ENCODE measurements at regions not wholly inside any gene's neighbourhood (a gene's known extent, or its start where the extent isn't known, plus 50 kb on each side); places are given as distances from the start of the nearest gene placed in this dataset.

DNA sequence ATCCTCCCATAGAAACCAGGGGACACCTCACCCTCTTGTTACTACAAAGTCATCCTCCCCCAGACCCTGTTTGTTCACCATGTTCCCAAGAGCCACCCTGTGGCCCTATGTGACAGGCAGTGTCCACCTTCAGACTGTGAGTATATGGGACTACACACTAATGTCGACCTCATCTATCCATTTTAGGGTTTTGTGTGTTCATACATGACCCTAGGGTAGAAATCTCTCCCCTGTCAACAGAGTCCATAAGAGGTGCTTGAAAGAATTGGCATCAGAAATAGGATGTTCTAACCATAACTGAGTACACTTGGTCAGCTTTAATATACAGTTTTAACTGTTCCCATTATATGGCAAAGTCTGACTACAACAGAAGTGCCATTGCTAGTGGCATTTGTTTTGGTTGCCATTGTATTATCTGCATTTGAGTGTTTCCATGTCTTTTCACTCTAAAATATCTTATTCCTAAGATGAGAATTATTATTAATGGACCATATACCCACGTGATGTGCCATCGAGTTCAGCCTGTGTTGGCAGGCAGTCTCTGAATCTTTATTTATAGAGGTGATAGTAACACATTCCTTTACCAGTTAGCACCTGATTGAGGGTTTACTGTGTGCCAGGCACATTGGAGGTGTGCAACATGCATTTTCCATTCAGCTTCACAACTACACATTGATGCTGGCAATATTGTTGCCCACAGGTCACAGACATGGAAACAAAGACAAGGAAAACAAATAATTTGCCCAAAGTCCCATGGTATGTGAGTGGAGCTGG, 590.6 kb upstream of the IGFBP3 start:
- no peak overlapping the region for H3K27ac Mint-ChIP-seq
- H3K4me1 Mint-ChIP-seq, result no peaks in the 10 kb centered on the region
- H3K9me3 Mint-ChIP-seq, result peaks cover 2% of the 10 kb centered on the region
- no peak for DNase-seq
- POLR2A ChIA-PET, result no interaction called here
- CTCF ChIA-PET, result no interaction called here
- no peak overlapping the region for H3K4me3 Mint-ChIP-seq
- no peaks in the 10 kb centered on the region for H3K27me3 Mint-ChIP-seq
- H3K36me3 Mint-ChIP-seq (ENCODE audit: low read depth), result no peaks in the 10 kb centered on the region

DNA sequence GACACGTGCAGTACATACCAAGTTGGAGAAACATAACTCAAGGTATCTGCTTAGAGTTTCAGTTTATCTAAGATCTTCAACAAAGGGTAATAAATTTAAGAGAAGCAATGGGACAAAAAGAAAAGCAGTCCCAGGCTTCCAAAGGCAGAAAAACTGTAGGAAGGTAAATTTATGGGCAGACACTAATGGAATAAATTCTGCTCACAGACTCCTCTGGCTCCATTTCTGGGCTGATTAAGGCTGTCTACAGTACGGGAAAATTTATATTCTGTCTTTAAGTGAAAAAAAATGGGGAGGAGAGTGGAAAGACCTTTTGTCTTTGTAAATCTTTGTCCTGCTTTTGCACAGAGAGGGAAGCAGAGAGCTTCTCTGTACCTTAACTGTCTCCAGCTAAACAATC, 587.5 kb upstream of the IGFBP3 start:
- no peak for DNase-seq
- ChIA-PET CTCF (no interaction called here), POLR2A (no interaction called here)
- Mint-ChIP-seq H3K9me3 (no peaks in the 10 kb centered on the region), H3K4me3 (no peak overlapping the region), H3K27ac (no peak overlapping the region), H3K27me3 (no peaks in the 10 kb centered on the region), H3K4me1 (no peaks in the 10 kb centered on the region), H3K36me3 (ENCODE audit: low read depth) (no peaks in the 10 kb centered on the region)

DNA sequence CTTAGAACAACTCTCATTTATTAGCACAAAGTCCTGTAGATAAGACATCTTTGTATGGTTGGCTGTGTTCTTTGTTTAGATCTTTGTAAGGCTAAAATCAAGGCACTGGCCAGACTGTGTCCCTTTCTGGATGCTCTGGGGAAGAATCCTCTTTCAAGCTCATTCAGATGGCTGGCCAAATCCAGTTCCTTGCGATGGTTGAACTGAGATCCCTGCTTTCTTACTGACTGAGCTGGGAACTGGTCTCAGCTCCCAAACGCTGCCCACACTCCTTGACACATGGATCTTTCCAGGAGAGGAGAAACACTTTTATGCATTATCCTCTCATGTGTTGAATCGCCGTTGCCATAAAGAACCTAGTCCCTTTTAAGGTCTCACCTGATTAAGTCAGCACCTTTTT, 586.5 kb upstream of the IGFBP3 start:
- ChIA-PET POLR2A (no interaction called here), CTCF (no interaction called here)
- no peaks in the 10 kb centered on the region for H3K36me3 Mint-ChIP-seq (ENCODE audit: low read depth)
- H3K9me3 Mint-ChIP-seq, result no peaks in the 10 kb centered on the region
- H3K4me1 Mint-ChIP-seq, result no peaks in the 10 kb centered on the region
- H3K27me3 Mint-ChIP-seq, result no peaks in the 10 kb centered on the region
- H3K27ac Mint-ChIP-seq, result no peak overlapping the region
- H3K4me3 Mint-ChIP-seq, result no peak overlapping the region
- DNase-seq, result no peak

DNA sequence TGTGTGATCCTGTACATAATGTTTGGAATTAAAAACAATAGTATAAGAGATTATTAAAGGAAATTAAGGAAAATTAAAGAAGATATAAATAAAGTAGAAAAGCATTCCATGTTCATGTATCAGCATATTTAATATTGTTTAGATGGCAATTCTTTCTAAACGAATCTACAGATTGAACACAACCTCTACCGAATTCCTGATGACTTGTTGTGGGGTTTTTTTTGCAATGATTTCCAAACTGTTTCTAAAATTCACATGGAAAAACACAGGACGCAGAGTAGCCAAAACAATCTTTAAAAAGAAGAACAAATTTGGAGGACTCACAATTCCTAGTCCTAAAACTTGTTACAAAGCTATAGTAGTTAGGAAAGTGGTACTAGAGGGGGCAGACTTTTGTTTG, 573.4 kb upstream of the IGFBP3 start:
- ChIA-PET POLR2A (no interaction called here), CTCF (no interaction called here)
- Mint-ChIP-seq H3K4me3 (no peak overlapping the region), H3K27me3 (no peaks in the 10 kb centered on the region), H3K36me3 (ENCODE audit: low read depth) (no peaks in the 10 kb centered on the region), H3K27ac (no peak overlapping the region), H3K9me3 (peaks cover 8% of the 10 kb centered on the region), H3K4me1 (no peaks in the 10 kb centered on the region)
- DNase-seq, result no peak

DNA sequence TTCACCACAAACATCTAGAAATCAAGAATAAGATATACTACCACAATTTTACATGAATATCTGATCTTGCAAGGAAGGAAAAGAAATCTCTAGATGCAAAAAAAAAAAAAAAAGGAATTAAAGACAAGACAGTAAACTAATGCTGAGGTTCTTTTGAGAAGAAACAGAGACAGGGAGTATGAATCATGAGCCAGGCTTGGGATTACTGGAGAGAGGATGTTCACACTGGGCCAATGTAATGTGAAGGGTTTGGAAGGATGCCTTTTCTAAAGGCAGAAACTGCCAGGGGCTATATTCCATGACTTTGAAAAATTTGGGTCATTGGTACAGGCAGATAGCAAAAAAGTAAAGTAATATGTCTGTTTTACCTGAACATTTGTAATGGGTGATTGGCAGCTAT, 573.0 kb upstream of the IGFBP3 start:
- peaks cover 8% of the 10 kb centered on the region for H3K9me3 Mint-ChIP-seq
- no peaks in the 10 kb centered on the region for H3K27me3 Mint-ChIP-seq
- no peaks in the 10 kb centered on the region for H3K4me1 Mint-ChIP-seq
- H3K4me3 Mint-ChIP-seq, result no peak overlapping the region
- ChIA-PET POLR2A (no interaction called here), CTCF (no interaction called here)
- no peak overlapping the region for H3K27ac Mint-ChIP-seq
- DNase-seq, result no peak
- H3K36me3 Mint-ChIP-seq (ENCODE audit: low read depth), result no peaks in the 10 kb centered on the region

DNA sequence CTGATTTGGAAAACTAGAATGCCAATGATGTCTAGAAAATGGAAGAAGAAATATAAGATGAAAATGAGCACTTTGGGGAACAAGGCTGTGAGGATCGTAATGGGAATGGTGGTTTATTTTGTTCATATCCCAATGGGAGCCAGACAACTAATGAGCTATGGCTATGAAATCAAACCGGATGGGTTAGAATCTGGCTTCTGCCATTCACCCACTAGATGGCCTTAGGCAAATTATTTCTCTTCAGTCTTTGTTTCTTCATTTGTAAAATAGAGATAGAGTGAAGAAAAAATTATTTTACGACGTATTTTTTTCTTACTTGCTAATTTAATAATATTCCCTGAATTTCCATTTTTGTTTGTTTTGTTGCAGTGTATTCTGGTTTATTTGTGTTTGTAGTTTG, 572.1 kb upstream of the IGFBP3 start:
- ChIA-PET CTCF (no interaction called here), POLR2A (no interaction called here)
- peaks cover 8% of the 10 kb centered on the region for H3K9me3 Mint-ChIP-seq
- no peaks in the 10 kb centered on the region for H3K27me3 Mint-ChIP-seq
- no peak overlapping the region for H3K27ac Mint-ChIP-seq
- H3K36me3 Mint-ChIP-seq (ENCODE audit: low read depth), result no peaks in the 10 kb centered on the region
- no peaks in the 10 kb centered on the region for H3K4me1 Mint-ChIP-seq
- H3K4me3 Mint-ChIP-seq, result no peak overlapping the region
- DNase-seq, result no peak

DNA sequence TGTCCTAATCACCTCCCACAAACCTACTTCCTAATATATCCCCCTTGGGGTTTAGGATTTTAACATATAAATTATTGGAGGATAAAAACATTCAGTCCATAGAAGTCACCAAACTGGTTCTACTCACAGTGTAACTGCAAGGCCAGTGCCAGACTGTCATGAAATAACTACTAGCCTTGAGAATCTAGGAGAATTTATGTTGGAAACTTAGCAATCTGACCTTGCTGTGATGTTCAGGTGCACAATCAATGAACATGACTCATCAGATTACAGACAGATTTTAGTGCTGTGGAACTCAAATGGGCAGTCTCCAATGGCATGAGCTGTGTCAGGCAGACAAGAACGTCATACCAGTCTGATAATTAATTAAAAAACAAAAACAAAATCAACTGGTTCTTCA, 571.4 kb upstream of the IGFBP3 start:
- POLR2A ChIA-PET, result no interaction called here
- H3K4me1 Mint-ChIP-seq, result no peaks in the 10 kb centered on the region
- peaks cover 8% of the 10 kb centered on the region for H3K9me3 Mint-ChIP-seq
- H3K36me3 Mint-ChIP-seq (ENCODE audit: low read depth), result no peaks in the 10 kb centered on the region
- H3K4me3 Mint-ChIP-seq, result no peak overlapping the region
- CTCF ChIA-PET, result no interaction called here
- no peaks in the 10 kb centered on the region for H3K27me3 Mint-ChIP-seq
- DNase-seq, result no peak
- H3K27ac Mint-ChIP-seq, result no peak overlapping the region

DNA sequence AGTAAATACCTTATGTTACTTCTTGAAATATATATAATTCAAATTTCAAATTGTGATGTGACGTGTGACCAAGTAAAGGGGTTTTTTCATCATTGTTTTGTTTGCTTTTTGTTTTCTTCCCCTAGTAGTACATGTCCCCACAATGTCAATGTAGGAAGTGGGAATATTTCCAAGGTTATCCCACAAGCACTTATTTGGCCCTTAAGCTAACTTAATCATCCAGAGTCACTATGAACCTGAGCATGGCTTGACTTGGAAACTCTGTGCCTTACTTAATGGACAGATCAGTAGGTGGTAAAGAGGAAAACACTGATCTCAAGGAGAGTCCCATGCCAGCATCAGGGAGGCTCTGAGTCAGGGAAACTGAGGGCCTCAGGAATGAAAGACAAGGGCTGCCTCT, 569.3 kb upstream of the IGFBP3 start:
- POLR2A ChIA-PET, result no interaction called here

DNA sequence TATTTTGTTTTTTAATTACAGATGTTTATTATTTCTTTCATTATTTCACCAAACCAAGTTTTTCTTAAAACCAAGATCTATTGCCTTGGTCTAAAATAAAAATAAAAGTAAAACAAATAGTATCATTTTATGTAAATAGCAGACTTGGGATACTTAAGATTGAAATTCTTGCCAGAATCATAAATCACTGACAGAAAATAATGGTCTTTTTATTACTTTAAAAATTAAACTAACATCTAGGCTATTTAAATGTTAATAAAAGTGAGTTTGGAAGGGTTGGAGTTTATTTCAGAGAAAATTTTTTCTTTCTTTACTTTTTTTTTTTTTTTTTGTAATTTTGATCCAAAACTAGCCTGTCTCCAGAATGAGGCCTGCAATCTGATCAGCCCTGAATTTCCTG, 568.0 kb upstream of the IGFBP3 start:
- Mint-ChIP-seq H3K27me3 (no peaks in the 10 kb centered on the region), H3K9me3 (peaks cover 6% of the 10 kb centered on the region), H3K27ac (no peak overlapping the region), H3K36me3 (ENCODE audit: low read depth) (no peaks in the 10 kb centered on the region), H3K4me1 (no peaks in the 10 kb centered on the region), H3K4me3 (no peak overlapping the region)
- ChIA-PET POLR2A (no interaction called here), CTCF (no interaction called here)
- DNase-seq, result no peak

More for the DNA sequence above, 569.3 kb upstream of the IGFBP3 start:
- Mint-ChIP-seq H3K4me1 (no peaks in the 10 kb centered on the region), H3K9me3 (peaks cover 6% of the 10 kb centered on the region), H3K27ac (no peak overlapping the region), H3K4me3 (no peak overlapping the region), H3K36me3 (ENCODE audit: low read depth) (no peaks in the 10 kb centered on the region), H3K27me3 (no peaks in the 10 kb centered on the region)
- CTCF ChIA-PET, result no interaction called here
- DNase-seq, result no peak

DNA sequence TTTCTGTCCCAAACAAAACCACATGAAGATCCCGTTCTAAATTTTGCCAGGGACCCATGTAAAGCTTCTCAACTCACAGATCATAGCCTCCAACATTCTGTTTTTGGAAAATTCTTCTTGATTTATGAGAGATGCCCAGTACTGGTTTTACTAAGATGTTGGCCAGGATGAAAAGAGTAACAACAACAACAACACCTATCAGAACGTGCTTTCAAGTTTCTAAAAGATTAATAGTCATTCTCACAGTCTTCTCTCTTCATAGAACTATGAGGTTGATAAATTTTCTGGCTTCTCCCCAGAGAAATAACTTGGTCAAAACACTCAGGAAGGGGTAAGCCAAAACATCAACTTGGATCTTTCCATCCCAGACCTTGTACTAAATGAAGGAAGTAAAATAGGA, 567.5 kb upstream of the IGFBP3 start:
- peaks cover 6% of the 10 kb centered on the region for H3K9me3 Mint-ChIP-seq
- ChIA-PET CTCF (no interaction called here), POLR2A (no interaction called here)
- DNase-seq, result no peak
- no peaks in the 10 kb centered on the region for H3K27me3 Mint-ChIP-seq
- H3K4me3 Mint-ChIP-seq, result no peak overlapping the region
- no peaks in the 10 kb centered on the region for H3K36me3 Mint-ChIP-seq (ENCODE audit: low read depth)
- no peak overlapping the region for H3K27ac Mint-ChIP-seq
- no peaks in the 10 kb centered on the region for H3K4me1 Mint-ChIP-seq

DNA sequence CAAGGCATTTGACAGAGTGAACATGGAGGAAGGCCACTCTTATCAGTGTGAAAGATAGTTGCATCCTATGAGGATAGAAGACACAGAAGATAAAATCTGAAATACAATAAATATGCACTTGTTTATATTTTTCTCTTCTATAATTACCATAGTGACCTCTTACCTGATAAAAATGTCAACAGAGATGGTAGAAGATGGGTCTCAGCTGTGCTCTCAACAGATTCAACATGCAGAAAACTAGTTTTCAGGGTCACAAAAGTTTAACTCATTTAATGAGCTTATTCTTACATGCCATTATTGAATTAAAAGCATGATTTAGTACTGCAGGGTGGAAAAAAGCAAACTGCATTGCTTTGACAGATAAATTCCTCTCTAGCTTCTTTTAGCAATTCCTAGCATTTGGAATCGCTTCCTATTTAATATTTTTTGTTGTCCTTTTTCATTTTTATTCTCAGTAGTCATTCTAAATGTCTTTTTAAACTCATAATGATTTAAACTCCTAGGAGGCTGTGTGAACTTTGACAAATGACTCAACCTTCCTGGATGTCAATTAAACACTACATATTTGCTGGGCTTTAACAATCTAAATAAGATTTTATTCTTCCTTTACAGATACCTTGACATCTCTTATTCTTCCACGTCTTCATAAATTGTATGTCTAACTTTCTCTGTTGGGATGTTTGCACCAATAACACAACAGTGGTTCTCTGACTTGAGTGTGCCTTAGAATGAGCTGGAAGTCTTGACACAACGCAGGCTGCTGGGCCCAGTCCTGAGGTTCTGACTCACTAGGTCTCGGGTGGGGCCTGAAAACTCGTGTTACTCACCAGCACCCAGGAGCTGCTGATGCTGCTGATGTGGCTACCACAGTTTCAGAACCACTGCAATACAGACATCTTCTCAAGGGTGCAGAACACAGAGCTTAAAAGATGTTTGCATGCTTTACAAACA, 565.5 kb upstream of the IGFBP3 start:
- peaks cover 3% of the 10 kb centered on the region for H3K9me3 Mint-ChIP-seq
- ChIA-PET CTCF (no interaction called here), POLR2A (no interaction called here)
- H3K4me1 Mint-ChIP-seq, result no peaks in the 10 kb centered on the region
- DNase-seq, result no peak
- no peak overlapping the region for H3K4me3 Mint-ChIP-seq
- H3K36me3 Mint-ChIP-seq (ENCODE audit: low read depth), result no peaks in the 10 kb centered on the region
- H3K27ac Mint-ChIP-seq, result no peak overlapping the region
- H3K27me3 Mint-ChIP-seq, result no peaks in the 10 kb centered on the region

DNA sequence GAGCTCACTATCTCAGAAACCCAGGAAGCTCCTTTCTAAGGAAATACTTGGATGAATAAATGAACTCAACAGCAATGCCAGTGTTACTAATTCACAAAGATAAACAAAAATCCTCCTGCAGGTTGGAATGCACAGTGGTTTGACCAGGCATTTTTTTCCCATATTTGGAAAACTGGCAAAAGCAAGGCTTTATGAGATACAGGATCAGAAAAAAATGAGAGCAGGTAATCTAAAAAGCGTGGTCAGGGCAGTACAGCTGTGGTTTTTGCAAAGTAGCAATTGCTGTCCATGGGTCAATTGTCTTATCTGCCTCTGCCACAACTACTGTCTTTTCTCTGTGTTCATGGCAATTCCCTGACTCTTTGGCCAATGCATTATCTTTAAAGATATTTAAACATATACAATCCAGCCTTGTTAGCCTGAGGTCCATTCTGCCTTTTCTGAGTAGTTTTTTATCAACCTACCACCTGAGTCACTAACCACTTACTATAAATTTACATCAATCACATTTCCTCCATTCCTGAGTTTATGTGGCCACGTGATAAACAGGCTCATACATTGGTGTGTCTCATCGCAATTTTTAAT, 564.5 kb upstream of the IGFBP3 start:
- POLR2A ChIA-PET, result no interaction called here
- Mint-ChIP-seq H3K36me3 (ENCODE audit: low read depth) (no peaks in the 10 kb centered on the region), H3K4me3 (no peak overlapping the region), H3K27ac (no peak overlapping the region), H3K9me3 (no peaks in the 10 kb centered on the region), H3K27me3 (no peaks in the 10 kb centered on the region), H3K4me1 (no peaks in the 10 kb centered on the region)
- CTCF ChIA-PET, result no interaction called here
- DNase-seq, result no peak

DNA sequence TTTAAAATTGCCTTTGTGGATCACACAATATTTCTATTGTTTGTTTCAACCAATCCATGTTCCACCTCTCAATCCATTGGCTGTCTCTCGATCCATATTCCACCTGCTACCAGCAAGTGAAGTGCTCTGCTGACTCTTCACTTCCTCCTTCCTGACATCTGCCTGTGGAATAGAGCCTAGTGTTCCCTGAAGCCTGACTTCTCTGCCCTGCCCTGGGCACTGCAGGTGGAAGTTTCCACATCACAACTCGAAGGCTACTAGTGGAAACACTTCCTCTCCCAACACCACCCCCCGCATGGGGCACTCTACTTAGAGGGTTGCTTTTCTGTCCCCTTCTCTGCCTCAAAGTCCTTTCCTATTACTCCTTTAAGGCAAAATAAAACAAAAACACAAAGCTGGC, 563.8 kb upstream of the IGFBP3 start:
- Mint-ChIP-seq H3K4me3 (no peak overlapping the region), H3K9me3 (no peaks in the 10 kb centered on the region), H3K27ac (no peak overlapping the region), H3K27me3 (no peaks in the 10 kb centered on the region), H3K36me3 (ENCODE audit: low read depth) (no peaks in the 10 kb centered on the region), H3K4me1 (no peaks in the 10 kb centered on the region)
- no peak for DNase-seq
- CTCF ChIA-PET, result no interaction called here
- POLR2A ChIA-PET, result no interaction called here

All from activated CD4-positive, alpha-beta T cell treated with anti-CD3 and anti-CD28 coated beads, Interleukin-2, amount 10 ng/mL, durations not matched to agents 7 days and 5 days (primary cell).